Astrocyte (in vitro differentiated cells and primary cell): ENCODE measurements at regions not wholly inside any gene's neighbourhood (a gene's known extent, or its start where the extent isn't known, plus 50 kb on each side); places are given as distances from the start of the nearest gene placed in this dataset.

Source experiments
- DNase-seq: peaks from one replicate; pipeline ENCODE4 v3.0.0-alpha.2; 2010; ENCODE audit warnings: low read depth
- FAIRE-seq: peaks from 2 replicates; lab custom pipeline; 2011; peaks lifted over from hg19 to GRCh38; lab: Jason Lieb, UNC
- H2AFZ ChIP-seq: 2 replicates; pipeline ENCODE4 v1.6.0; 2012; ENCODE audit warnings: low read depth, low read length, inconsistent platforms
- H3K27ac ChIP-seq: 2 replicates; pipeline ENCODE4 v1.5.1; 2011; ENCODE audit warnings: low read depth, low read length, inconsistent platforms
- H3K27me3 ChIP-seq: 2 replicates; pipeline ENCODE4 v1.6.0; 2011; ENCODE audit warnings: low read length, inconsistent platforms; ENCODE audit not compliant: insufficient read depth
- H3K36me3 ChIP-seq: 2 replicates; pipeline ENCODE4 v1.5.1; 2011; ENCODE audit warnings: low read length, inconsistent platforms; ENCODE audit not compliant: insufficient read depth
- H3K4me1 ChIP-seq: 2 replicates; pipeline ENCODE4 v1.5.1; 2011; ENCODE audit warnings: low read length, inconsistent platforms; ENCODE audit not compliant: insufficient read depth
- H3K4me2 ChIP-seq: 2 replicates; pipeline ENCODE4 v1.6.0; 2012; ENCODE audit warnings: low read length, inconsistent platforms
- H3K4me3 ChIP-seq: 2 replicates; pipeline ENCODE4 v1.5.1; 2011; ENCODE audit warnings: low read depth, mild to moderate bottlenecking, low read length, inconsistent platforms; ENCODE audit not compliant: insufficient read depth
- H3K79me2 ChIP-seq: 2 replicates; pipeline ENCODE4 v1.6.0; 2012; ENCODE audit warnings: mild to moderate bottlenecking, low read length, inconsistent platforms; ENCODE audit not compliant: insufficient read depth
- H3K9ac ChIP-seq: 2 replicates; pipeline ENCODE4 v1.6.0; 2012; ENCODE audit warnings: mild to moderate bottlenecking, low read length, inconsistent platforms
- H3K9me3 ChIP-seq: 2 replicates; pipeline ENCODE4 v1.5.1; 2012; ENCODE audit warnings: low read depth, mild to moderate bottlenecking, low read length, inconsistent platforms; ENCODE audit not compliant: insufficient read depth
- H4K20me1 ChIP-seq: 2 replicates; pipeline ENCODE4 v1.6.0; 2012; ENCODE audit warnings: low read length, inconsistent platforms; ENCODE audit not compliant: insufficient read depth
- H3K27ac Mint-ChIP-seq: one replicate; pipeline ENCODE4 v1.8.0; 2021; ENCODE audit warnings: mild to moderate bottlenecking, mixed read lengths; ENCODE audit not compliant: unreplicated experiment
- H3K27me3 Mint-ChIP-seq: one replicate; pipeline ENCODE4 v1.8.0; 2021; ENCODE audit warnings: low read depth, mixed read lengths; ENCODE audit not compliant: unreplicated experiment
- H3K36me3 Mint-ChIP-seq: one replicate; pipeline ENCODE4 v1.8.0; 2021; ENCODE audit warnings: low read depth, mixed read lengths; ENCODE audit not compliant: unreplicated experiment
- H3K4me1 Mint-ChIP-seq: one replicate; pipeline ENCODE4 v1.8.0; 2021; ENCODE audit warnings: low read depth, mixed read lengths; ENCODE audit not compliant: unreplicated experiment
- H3K4me3 Mint-ChIP-seq: one replicate; pipeline ENCODE4 v1.8.0; 2021; ENCODE audit warnings: mild to moderate bottlenecking, moderate library complexity, mixed read lengths; ENCODE audit not compliant: unreplicated experiment
- H3K9me3 Mint-ChIP-seq: one replicate; pipeline ENCODE4 v1.8.0; 2021; ENCODE audit warnings: mild to moderate bottlenecking, mixed read lengths; ENCODE audit not compliant: unreplicated experiment
- EZH2 ChIP-seq: IDR thresholded peaks from 2 replicates; pipeline ENCODE4 v1.6.1; 2012; ENCODE audit warnings: mild to moderate bottlenecking, low read length, inconsistent platforms; ENCODE audit not compliant: insufficient read depth
- TF ChIP-seq, protein P1 (sequence below): IDR thresholded peaks from 2 replicates; pipeline ENCODE4 v1.5.1; 2011; ENCODE audit warnings: low read depth, mild to moderate bottlenecking, inconsistent platforms, low read length, moderate library complexity; ENCODE audit not compliant: insufficient read depth

- no peaks in the 10 kb centered on the region for H3K27me3 ChIP-seq
- Mint-ChIP-seq H3K27me3 (no peaks in the 10 kb centered on the region), H3K9me3 (no peaks in the 10 kb centered on the region), H3K27ac (no peak overlapping the region), H3K4me3 (no peak overlapping the region), H3K4me1 (no peaks in the 10 kb centered on the region), H3K36me3 (no peaks in the 10 kb centered on the region)
- no peak overlapping the region for H3K4me3 ChIP-seq
- H2AFZ ChIP-seq: no peak overlapping the region
- FAIRE-seq: no peak
- no peak overlapping the region for H3K4me2 ChIP-seq
- DNase-seq: no peak
- no peaks in the 10 kb centered on the region for H3K36me3 ChIP-seq
- no peaks in the 10 kb centered on the region for H3K4me1 ChIP-seq
- no peak for TF ChIP-seq EZH2
- TF ChIP-seq, protein P1, sequence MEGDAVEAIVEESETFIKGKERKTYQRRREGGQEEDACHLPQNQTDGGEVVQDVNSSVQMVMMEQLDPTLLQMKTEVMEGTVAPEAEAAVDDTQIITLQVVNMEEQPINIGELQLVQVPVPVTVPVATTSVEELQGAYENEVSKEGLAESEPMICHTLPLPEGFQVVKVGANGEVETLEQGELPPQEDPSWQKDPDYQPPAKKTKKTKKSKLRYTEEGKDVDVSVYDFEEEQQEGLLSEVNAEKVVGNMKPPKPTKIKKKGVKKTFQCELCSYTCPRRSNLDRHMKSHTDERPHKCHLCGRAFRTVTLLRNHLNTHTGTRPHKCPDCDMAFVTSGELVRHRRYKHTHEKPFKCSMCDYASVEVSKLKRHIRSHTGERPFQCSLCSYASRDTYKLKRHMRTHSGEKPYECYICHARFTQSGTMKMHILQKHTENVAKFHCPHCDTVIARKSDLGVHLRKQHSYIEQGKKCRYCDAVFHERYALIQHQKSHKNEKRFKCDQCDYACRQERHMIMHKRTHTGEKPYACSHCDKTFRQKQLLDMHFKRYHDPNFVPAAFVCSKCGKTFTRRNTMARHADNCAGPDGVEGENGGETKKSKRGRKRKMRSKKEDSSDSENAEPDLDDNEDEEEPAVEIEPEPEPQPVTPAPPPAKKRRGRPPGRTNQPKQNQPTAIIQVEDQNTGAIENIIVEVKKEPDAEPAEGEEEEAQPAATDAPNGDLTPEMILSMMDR: no peak
- no peak overlapping the region for H3K27ac ChIP-seq
- no peak overlapping the region for H3K9ac ChIP-seq
- no peaks in the 10 kb centered on the region for H4K20me1 ChIP-seq
- no peaks in the 10 kb centered on the region for H3K79me2 ChIP-seq
- H3K9me3 ChIP-seq: no peaks in the 10 kb centered on the region
These were observed 543.3 kb upstream of the CHORDC1 start for GRCh38 chr11:90766121-90766520.

DNA sequence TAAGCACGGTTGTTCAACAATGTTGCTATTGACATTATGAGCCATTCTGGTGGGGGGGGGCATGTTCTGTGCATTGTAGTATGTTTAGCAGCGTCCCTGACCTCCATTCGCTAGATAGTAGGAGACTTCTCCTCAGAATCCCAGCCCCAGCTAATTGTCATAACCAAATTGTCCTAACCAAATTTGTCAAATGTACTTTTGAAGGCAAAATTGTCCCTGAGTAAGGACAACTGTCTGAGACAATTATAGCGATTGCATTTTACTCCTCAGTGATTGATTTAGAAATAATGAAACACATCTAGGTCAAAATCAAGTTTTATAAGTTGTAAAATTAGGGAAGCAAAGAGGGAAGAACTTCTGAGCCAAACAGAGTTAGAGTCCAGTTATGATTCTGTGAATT is 541.8 kb upstream of the CHORDC1 start:
- H3K4me1 Mint-ChIP-seq: no peaks in the 10 kb centered on the region
- H3K4me2 ChIP-seq: no peak overlapping the region
- H3K27me3 Mint-ChIP-seq: no peaks in the 10 kb centered on the region
- no peak overlapping the region for H2AFZ ChIP-seq
- H3K27ac Mint-ChIP-seq: no peak overlapping the region
- H3K27ac ChIP-seq: no peak overlapping the region
- H3K36me3 ChIP-seq: no peaks in the 10 kb centered on the region
- no peak for TF ChIP-seq EZH2
- TF ChIP-seq, protein P1: no peak
- H3K4me1 ChIP-seq: no peaks in the 10 kb centered on the region
- no peaks in the 10 kb centered on the region for H3K9me3 ChIP-seq
- DNase-seq (no peak), FAIRE-seq (no peak)
- no peaks in the 10 kb centered on the region for H4K20me1 ChIP-seq
- H3K4me3 ChIP-seq: no peak overlapping the region
- H3K36me3 Mint-ChIP-seq: no peaks in the 10 kb centered on the region
- no peak overlapping the region for H3K4me3 Mint-ChIP-seq
- H3K27me3 ChIP-seq: no peaks in the 10 kb centered on the region
- H3K9ac ChIP-seq: no peak overlapping the region
- H3K79me2 ChIP-seq: no peaks in the 10 kb centered on the region
- no peaks in the 10 kb centered on the region for H3K9me3 Mint-ChIP-seq

DNA sequence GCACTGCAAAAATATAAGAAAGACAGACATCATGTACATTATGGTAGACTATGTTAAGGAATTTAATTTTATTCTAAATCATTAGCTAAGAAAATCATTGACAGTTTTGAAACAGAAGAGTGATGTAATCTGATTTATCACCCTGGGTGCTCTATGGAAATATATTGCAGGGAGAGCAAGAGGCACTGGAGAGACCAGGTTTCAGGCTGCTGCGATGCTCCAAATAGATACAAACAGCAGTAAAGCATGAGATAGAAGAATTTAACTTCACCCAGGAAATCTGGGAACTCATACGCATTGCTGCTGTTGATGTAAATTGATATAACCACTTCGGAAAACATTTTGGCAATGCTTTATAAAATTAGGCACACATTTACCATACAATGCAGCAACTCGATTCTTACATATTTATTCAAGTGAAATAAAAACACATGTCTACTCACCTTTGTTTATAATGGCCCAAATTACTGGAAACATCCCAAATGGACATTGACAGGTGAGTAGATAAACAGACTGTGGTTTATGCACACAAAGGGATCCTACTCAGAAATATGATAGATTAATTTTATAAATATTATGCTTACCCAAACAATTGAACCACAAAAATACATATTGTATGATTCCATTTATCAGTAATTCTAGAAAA is 535.1 kb upstream of the CHORDC1 start:
- Mint-ChIP-seq H3K4me1 (no peaks in the 10 kb centered on the region), H3K27me3 (no peaks in the 10 kb centered on the region), H3K36me3 (no peaks in the 10 kb centered on the region), H3K4me3 (no peak overlapping the region), H3K9me3 (no peaks in the 10 kb centered on the region), H3K27ac (no peak overlapping the region)
- Histone ChIP-seq H3K79me2 (no peaks in the 10 kb centered on the region), H4K20me1 (no peaks in the 10 kb centered on the region), H3K9ac (no peak overlapping the region), H3K4me1 (no peaks in the 10 kb centered on the region), H3K9me3 (no peaks in the 10 kb centered on the region), H3K27ac (no peak overlapping the region), H3K4me3 (no peak overlapping the region), H2AFZ (no peak overlapping the region), H3K36me3 (no peaks in the 10 kb centered on the region), H3K4me2 (no peak overlapping the region), H3K27me3 (no peaks in the 10 kb centered on the region)
- TF ChIP-seq, protein P1: no peak
- no peak for TF ChIP-seq EZH2
- DNase-seq: no peak
- no peak for FAIRE-seq
